Neutrophil (primary cell): ENCODE measurements at regions not wholly inside any gene's neighbourhood (a gene's known extent, or its start where the extent isn't known, plus 50 kb on each side); places are given as distances from the start of the nearest gene placed in this dataset.

Experiments used
- H3K27ac ChIP-seq: fragments of 200-600 bp; sonication (generic); 2 replicates; pipeline ENCODE4 v1.5.1; 2016; ENCODE audit warnings: mild to moderate bottlenecking, moderate library complexity
- H3K27me3 ChIP-seq: fragments of 200-600 bp; sonication (generic); 2 replicates; pipeline ENCODE4 v1.6.0; 2016; ENCODE audit warnings: mild to moderate bottlenecking
- H3K36me3 ChIP-seq: fragments of 200-600 bp; sonication (generic); 2 replicates; pipeline ENCODE4 v1.5.1; 2017
- H3K4me1 ChIP-seq, 2 experiments: fragments of 200-600 bp in 1 of 2; sonication (generic) in 1 of 2; 1 replicate in 1 of 2; 2 replicates in 1 of 2; pipeline versions ENCODE4 v1.5.1 to v1.6.1; 2013 to 2016; ENCODE audit warnings: low read depth in 1 of 2, low read length in 1 of 2, mild to moderate bottlenecking in 1 of 2, moderate library complexity in 1 of 2; ENCODE audit not compliant: control insufficient read depth in 1 of 2, insufficient read depth in 1 of 2
- H3K4me3 ChIP-seq, 2 experiments: fragments of 200-600 bp in 1 of 2; sonication (generic) in 1 of 2; 1 replicate in 1 of 2; 2 replicates in 1 of 2; pipeline ENCODE4 v1.5.1; 2013 to 2016; ENCODE audit warnings: low read depth in 1 of 2, low read length in 1 of 2, mild to moderate bottlenecking in 1 of 2, moderate library complexity in 1 of 2
- H3K9me3 ChIP-seq: fragments of 200-600 bp; sonication (generic); 2 replicates; pipeline ENCODE4 v1.5.1; 2016
- TF ChIP-seq, protein P1 (sequence below): fragments of 200-600 bp; sonication (generic); IDR thresholded peaks from 2 replicates; pipeline ENCODE4 v1.5.1; 2016; ENCODE audit warnings: antibody characterized with exemption

DNA sequence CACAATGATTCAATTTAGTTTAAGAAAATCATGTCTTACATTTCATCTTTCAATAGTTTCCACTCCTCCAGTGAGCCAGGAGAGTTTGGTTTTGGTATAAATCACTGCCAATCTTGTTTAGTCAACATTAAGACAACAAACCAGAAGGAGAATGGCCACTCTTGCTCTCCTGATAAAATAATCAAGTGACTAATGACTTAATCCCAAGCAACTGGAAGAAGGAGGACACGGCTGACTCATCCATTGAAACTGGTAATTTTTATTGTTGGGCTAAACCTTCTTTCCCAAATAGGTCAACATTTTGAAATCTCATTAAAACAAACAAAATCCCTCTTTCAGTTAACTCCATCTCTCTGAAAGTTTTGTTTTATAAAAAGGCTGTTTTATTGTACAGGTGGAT lies 230.2 kb downstream of the CLCN4 start:
- Histone ChIP-seq H3K4me1 (no peaks in the 10 kb centered on the region), H3K4me3 (no peak overlapping the region), H3K9me3 (no peaks in the 10 kb centered on the region), H3K27me3 (no peaks in the 10 kb centered on the region), H3K27ac (no peak overlapping the region), H3K36me3 (no peaks in the 10 kb centered on the region)
- TF ChIP-seq, protein P1, sequence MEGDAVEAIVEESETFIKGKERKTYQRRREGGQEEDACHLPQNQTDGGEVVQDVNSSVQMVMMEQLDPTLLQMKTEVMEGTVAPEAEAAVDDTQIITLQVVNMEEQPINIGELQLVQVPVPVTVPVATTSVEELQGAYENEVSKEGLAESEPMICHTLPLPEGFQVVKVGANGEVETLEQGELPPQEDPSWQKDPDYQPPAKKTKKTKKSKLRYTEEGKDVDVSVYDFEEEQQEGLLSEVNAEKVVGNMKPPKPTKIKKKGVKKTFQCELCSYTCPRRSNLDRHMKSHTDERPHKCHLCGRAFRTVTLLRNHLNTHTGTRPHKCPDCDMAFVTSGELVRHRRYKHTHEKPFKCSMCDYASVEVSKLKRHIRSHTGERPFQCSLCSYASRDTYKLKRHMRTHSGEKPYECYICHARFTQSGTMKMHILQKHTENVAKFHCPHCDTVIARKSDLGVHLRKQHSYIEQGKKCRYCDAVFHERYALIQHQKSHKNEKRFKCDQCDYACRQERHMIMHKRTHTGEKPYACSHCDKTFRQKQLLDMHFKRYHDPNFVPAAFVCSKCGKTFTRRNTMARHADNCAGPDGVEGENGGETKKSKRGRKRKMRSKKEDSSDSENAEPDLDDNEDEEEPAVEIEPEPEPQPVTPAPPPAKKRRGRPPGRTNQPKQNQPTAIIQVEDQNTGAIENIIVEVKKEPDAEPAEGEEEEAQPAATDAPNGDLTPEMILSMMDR, result no peak

DNA sequence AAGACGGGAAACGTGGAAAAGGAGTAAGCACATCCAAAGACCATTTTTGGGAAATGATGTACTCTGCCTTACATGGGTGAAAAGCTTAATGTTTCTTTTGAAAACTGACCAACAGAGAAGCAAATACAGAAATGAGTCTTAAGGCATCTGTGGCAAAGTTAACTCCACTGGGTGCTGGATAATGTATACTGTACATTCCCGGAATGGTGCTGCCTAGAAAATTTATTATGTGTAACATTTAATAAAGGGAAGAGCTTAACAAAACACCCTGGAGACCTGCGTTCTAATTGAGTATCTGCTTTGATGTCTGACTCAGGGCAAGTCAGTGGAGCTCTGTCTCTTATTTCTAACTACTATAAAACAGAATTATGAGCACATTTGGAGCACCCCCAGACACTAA lies 230.2 kb downstream of the MID1 start:
- H3K36me3 ChIP-seq, result no peaks in the 10 kb centered on the region
- peaks cover 4% of the 10 kb centered on the region in 2 experiments for H3K4me1 ChIP-seq

DNA sequence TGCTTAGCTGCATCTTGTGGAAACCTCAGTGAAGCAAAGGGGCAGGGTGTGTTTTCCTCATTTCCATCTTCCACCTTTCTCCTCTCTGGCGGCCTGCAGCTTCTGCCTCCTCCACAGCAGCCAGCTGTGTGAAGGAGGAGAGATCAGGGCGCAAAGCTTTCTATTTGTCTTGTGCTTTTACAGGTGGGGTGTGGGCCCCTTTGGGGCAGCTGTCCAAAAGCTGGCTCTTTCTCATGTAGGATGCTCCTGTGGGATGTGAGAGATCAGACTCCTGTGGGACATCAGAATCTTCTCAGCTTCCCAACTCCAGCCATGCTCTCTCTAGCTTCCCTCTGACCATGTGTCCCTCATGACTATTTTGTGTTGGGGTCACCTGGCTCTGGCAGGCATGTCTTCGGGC lies 227.1 kb downstream of the MID1 start:
- Histone ChIP-seq H3K4me1 (peaks cover 33 to 34% of the 10 kb centered on the region in 2 experiments), H3K27me3 (no peaks in the 10 kb centered on the region), H3K4me3 (no peak overlapping the region), H3K27ac (no peak overlapping the region), H3K9me3 (no peaks in the 10 kb centered on the region), H3K36me3 (no peaks in the 10 kb centered on the region)
- TF ChIP-seq, protein P1, result no peak

More for the DNA sequence above, 230.2 kb downstream of the MID1 start:
- Histone ChIP-seq H3K27me3 (no peaks in the 10 kb centered on the region), H3K9me3 (no peaks in the 10 kb centered on the region), H3K4me3 (no peak overlapping the region), H3K27ac (no peak overlapping the region)
- TF ChIP-seq, protein P1, result no peak

DNA sequence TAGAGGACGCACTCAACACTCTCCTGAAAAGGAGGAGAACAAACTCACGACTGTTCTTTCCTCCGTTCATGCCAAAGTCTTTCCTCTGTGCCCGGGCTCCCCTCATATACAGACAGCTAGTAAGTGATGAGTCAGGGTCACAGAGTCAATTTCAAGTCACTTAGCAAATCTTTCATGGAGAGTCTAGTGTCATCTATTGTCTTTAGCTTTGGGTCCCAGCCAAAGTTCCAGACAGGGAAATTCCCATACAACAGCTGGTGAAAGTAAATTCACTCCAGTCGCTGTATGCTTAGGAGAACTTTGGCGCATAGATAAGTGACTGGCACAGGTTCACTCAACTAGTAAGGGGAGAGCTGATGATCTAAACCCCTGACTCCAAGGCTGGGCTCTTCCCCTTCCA lies 226.5 kb downstream of the MID1 start:
- TF ChIP-seq, protein P1, result no peak
- no peak overlapping the region for H3K4me3 ChIP-seq
- H3K36me3 ChIP-seq, result no peaks in the 10 kb centered on the region
- no peaks in the 10 kb centered on the region for H3K9me3 ChIP-seq
- no peak overlapping the region for H3K27ac ChIP-seq
- H3K27me3 ChIP-seq, result no peaks in the 10 kb centered on the region
- peaks cover 33 to 34% of the 10 kb centered on the region in 2 experiments for H3K4me1 ChIP-seq

DNA sequence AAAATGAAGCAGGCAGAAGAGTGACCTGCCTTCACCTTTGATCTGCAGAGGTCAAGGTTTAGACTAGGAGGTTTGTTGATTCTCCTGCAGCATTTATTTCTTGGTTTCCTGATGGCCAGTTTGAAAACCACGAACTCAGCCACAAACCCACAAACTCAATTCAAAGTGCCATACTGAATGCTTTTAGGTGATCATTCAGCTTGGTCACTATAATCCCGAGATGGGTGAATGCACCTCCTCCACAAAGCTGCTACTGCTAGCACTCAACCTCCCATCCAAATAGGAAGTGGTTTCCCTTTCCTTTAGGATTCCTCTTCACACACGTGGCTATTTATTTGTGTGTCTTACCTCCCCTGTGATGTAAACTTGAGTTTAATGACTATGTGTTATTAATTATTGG lies 225.2 kb downstream of the MID1 start:
- Histone ChIP-seq H3K9me3 (no peaks in the 10 kb centered on the region), H3K27me3 (no peaks in the 10 kb centered on the region), H3K36me3 (no peaks in the 10 kb centered on the region), H3K4me3 (no peak overlapping the region), H3K4me1 (peaks cover 33 to 34% of the 10 kb centered on the region in 2 experiments), H3K27ac (peak overlapping the region; percentile 79)
- TF ChIP-seq, protein P1, result no peak
